ENCODE measurements at regions not wholly inside any gene's neighbourhood (a gene's known extent, or its start where the extent isn't known, plus 50 kb on each side); places are given as distances from the start of the nearest gene placed in this dataset.

DNA sequence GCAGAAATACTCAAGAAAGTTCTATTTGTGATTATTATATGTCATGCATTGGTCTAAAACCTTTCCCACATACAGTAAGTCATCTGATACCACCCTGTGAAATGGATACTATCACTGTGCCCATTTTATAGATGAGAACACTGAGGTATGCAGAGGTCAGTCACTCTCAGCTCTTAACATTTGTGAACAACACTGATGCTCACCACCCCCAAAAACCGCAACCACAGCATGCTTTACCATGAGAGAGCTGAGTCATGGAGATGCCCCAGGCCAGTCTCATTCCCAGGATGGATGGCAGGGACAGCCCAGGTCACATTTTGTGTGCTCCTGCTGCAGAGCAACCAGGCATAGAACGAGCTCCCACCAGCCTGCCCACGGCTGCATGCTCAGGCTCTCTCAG is 53.5 kb upstream of the IRX1 start:
- TF ChIP-seq TAF1 (IDR thresholded peaks at IDR 0.05; ENCODE audit: borderline replicate concordance, low read depth, low read length) (no peak), EP300 (IDR thresholded peaks at IDR 0.05; ENCODE audit: borderline replicate concordance in 1 of 2, low read depth in 1 of 2, low read length in 1 of 2) (no peak), MXI1 (IDR thresholded peaks at IDR 0.05; ENCODE audit: low read depth, low read length) (no peak), YY1 (IDR thresholded peaks at IDR 0.05; ENCODE audit: low read depth) (no peak), CHD2 (IDR thresholded peaks at IDR 0.05; ENCODE audit: low read length, partially characterized antibody) (no peak), ELF1 (IDR thresholded peaks at IDR 0.05) (no peak), TEAD4 (IDR thresholded peaks at IDR 0.05; ENCODE audit: borderline replicate concordance, insufficient read depth) (no peak), TCF12 (IDR thresholded peaks at IDR 0.05) (no peak), RCOR1 (IDR thresholded peaks at IDR 0.05; ENCODE audit: low read length) (no peak), SMC3 (IDR thresholded peaks at IDR 0.05; ENCODE audit: low read depth, low read length) (no peak), POLR2AphosphoS5 (IDR thresholded peaks at IDR 0.05; ENCODE audit: low read depth, low read length) (no peak)
- TF ChIP-seq, protein P1, sequence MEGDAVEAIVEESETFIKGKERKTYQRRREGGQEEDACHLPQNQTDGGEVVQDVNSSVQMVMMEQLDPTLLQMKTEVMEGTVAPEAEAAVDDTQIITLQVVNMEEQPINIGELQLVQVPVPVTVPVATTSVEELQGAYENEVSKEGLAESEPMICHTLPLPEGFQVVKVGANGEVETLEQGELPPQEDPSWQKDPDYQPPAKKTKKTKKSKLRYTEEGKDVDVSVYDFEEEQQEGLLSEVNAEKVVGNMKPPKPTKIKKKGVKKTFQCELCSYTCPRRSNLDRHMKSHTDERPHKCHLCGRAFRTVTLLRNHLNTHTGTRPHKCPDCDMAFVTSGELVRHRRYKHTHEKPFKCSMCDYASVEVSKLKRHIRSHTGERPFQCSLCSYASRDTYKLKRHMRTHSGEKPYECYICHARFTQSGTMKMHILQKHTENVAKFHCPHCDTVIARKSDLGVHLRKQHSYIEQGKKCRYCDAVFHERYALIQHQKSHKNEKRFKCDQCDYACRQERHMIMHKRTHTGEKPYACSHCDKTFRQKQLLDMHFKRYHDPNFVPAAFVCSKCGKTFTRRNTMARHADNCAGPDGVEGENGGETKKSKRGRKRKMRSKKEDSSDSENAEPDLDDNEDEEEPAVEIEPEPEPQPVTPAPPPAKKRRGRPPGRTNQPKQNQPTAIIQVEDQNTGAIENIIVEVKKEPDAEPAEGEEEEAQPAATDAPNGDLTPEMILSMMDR (IDR thresholded peaks at IDR 0.05) = no peak
- TF ChIP-seq, protein P2, sequence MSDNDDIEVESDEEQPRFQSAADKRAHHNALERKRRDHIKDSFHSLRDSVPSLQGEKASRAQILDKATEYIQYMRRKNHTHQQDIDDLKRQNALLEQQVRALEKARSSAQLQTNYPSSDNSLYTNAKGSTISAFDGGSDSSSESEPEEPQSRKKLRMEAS (IDR thresholded peaks at IDR 0.05; ENCODE audit: low read depth) = no peak
- TF ChIP-seq, protein P3, sequence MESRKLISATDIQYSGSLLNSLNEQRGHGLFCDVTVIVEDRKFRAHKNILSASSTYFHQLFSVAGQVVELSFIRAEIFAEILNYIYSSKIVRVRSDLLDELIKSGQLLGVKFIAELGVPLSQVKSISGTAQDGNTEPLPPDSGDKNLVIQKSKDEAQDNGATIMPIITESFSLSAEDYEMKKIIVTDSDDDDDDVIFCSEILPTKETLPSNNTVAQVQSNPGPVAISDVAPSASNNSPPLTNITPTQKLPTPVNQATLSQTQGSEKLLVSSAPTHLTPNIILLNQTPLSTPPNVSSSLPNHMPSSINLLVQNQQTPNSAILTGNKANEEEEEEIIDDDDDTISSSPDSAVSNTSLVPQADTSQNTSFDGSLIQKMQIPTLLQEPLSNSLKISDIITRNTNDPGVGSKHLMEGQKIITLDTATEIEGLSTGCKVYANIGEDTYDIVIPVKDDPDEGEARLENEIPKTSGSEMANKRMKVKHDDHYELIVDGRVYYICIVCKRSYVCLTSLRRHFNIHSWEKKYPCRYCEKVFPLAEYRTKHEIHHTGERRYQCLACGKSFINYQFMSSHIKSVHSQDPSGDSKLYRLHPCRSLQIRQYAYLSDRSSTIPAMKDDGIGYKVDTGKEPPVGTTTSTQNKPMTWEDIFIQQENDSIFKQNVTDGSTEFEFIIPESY (IDR thresholded peaks at IDR 0.05; ENCODE audit: borderline replicate concordance, low read depth) = no peak
